Erythroblast (primary cell): ENCODE measurements at regions not wholly inside any gene's neighbourhood (a gene's known extent, or its start where the extent isn't known, plus 50 kb on each side); places are given as distances from the start of the nearest gene placed in this dataset.

Experiments used
- GATA1 ChIP-seq: IDR thresholded peaks from 2 replicates; pipeline ENCODE4 v1.6.1; 2011; ENCODE audit warnings: low read depth, mild to moderate bottlenecking, control low read depth, low read length, moderate library complexity
- POLR2A ChIP-seq: IDR thresholded peaks from 2 replicates; pipeline ENCODE4 v1.6.1; 2011; ENCODE audit warnings: mild to moderate bottlenecking, low read length

DNA sequence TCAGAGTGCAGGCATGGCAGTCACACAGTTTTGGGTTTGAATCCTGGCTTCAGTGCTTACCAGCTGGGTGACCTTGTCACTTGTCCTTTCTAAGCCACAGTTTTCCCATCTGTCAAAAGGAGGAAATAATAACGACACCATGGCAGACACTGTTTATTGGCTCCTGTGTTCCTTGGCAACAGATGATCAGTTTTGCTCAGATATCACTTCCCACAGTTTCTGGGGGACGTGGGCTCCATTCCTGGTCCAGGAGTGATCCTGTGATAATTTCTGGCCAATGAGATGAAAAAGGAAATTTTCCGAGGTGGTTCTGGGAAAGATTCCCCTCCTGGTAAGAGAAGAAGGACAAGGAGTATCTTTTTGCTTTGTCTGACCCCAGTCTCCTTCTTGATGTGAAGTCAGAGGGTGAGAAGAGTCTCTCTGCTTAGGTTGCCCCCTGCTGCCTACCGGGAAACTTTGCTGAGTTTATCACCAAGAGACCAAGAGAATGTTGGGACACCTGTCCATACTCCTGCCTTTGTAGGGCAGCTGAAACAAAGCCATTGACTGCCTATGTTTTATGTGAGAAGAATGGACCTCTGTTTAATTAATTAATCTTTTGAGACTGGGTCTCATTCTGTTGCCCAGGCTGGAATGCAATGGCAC is 178.9 kb upstream of the NRXN3 start:
- no peak for TF ChIP-seq POLR2A
- TF ChIP-seq GATA1 = no peak
